ENCODE measurements at regions not wholly inside any gene's neighbourhood (a gene's known extent, or its start where the extent isn't known, plus 50 kb on each side); places are given as distances from the start of the nearest gene placed in this dataset.

DNA sequence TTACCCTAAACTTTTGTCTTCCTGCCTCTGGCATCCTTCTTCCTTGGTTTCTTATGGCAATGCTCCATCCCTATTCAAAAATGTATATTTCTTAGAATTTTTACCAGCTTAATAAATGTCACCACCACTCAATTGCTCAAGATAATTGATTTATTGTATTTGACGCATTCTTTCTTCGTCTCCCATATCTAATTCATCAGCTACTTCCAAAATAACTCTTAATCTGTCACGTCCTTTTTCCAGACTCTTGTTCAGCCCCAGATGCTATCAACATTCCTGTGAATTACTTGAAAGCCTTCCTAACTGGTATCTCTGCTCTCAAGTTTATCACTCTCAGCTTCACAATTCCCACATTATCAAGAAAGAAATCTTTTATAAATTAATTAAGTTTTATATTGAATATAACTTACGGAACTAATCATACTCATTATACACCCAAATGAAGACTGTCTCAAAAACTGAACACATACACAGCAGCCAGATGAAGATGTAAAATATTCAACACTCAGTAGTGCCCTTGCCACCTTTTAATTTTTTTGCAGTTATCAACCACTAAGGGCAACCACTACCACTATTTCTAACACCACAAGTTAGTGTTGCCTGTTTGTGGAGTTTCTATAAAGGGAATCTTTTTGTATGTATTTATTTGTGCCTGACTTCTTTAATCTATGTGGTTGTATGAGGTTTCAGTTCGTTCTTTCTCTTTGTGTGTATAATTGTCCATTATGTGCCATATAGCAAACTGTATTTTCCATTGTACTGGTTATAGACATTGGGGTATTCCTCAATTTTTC, 2295.4 kb downstream of the PCDH9 start:
- DNase-seq (ENCODE audit: low read depth): no peak

DNA sequence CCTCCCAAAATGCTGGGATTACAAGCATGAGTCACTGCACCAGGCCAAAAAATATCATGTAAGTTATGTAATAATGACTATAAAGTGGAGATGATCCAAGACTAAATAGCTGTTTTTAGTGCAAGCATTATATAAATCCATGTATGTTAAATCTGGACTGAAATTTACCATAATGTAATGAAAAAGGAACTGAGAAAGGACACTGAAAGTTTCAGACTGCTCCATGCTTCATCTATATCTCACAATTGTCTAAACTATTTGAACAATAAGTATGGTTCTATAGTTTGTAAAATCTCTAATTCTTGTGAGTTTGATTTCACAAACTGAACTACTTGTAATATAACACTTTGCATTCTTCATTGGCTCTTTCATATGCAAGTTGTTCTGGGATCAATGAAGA, 2299.5 kb downstream of the PCDH9 start:
- no peak for DNase-seq (ENCODE audit: low read depth)

- peak; percentile 1 for DNase-seq (ENCODE audit: low read depth)
Measured at GRCh38 chr13:64928696-64929499, 2301.2 kb downstream of the PCDH9 start.

DNA sequence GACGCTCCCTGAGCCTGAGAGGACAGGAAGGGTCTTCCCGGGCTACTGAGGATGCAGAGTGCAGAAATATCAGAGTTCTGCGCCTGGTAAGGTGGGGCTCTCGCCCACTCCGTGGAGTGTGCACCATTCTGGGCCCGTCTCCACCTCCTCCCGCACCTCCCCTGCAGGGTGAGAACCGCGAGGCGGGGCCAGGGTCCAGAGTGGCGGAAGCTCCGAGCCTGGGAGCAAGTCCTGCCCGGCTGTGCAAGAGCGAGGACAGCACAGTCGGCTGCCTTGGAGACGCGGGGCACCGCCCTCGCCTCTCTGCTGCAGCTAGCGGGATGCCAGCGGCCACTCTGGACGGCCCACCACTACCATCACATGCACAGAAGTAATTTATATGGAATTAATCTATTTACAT, 2304.4 kb downstream of the PCDH9 start:
- no peak for DNase-seq (ENCODE audit: low read depth)

GRCh38 chr13:64925284-64925683, 2304.9 kb downstream of the PCDH9 start:
- DNase-seq (ENCODE audit: low read depth): peak; percentile 9

GRCh38 chr13:64924401-64924800, 2305.7 kb downstream of the PCDH9 start:
- DNase-seq (ENCODE audit: low read depth): no peak

- DNase-seq (ENCODE audit: low read depth): no peak
Measured at GRCh38 chr13:64917566-64917965, 2312.6 kb downstream of the PCDH9 start.

- DNase-seq (ENCODE audit: low read depth): no peak
Measured at GRCh38 chr13:64912141-64912540, 2318.0 kb downstream of the PCDH9 start.

- DNase-seq (ENCODE audit: low read depth): no peak
Measured at GRCh38 chr13:64910096-64910495, 2320.0 kb downstream of the PCDH9 start.

GRCh38 chr13:64909184-64909583, 2321.0 kb downstream of the PCDH9 start:
- no peak for DNase-seq (ENCODE audit: low read depth)

- no peak for DNase-seq (ENCODE audit: low read depth)
Measured at GRCh38 chr13:64900039-64900438, 2330.1 kb downstream of the PCDH9 start.

- DNase-seq (ENCODE audit: low read depth): no peak
Measured at GRCh38 chr13:64884976-64885375, 2345.2 kb downstream of the PCDH9 start.

DNA sequence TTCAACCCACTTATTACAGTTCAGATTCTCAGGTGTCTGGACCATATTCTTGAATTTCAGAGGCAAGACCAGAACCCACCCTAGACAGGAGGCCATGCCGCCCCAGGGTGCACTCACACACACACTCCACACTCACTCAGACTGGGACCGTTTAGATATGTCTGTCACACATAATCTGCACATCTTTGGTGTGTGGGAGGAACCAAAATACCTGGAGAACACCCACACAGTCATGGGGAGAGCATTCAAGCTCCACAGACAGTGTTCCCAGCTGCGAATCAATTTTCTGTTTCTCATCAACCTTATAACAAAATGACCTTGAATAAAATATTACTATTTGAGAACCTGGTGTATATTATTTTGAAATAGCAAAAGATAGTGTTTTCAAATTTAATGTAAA, 2353.0 kb downstream of the PCDH9 start:
- no peak for DNase-seq (ENCODE audit: low read depth)

DNA sequence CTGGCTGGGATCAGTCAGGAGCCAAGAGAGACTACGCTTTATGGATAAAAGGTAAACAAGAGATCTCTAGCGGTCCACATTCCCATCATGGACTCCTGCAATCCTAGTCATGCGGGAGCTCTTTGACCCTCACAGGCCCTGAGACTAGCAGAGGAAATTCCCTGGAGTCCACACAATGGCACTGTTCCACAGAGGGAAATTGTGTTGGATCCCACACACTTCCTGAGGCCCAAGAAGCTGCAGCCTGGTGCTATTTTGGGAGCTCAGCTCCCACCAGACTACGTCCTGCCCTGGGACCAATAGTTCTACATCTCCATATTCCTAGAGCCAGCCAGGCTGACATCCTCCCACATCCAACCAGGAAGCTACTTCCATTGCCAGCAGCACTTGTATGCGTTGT, 2358.4 kb downstream of the PCDH9 start:
- no peak for DNase-seq (ENCODE audit: low read depth)

DNA sequence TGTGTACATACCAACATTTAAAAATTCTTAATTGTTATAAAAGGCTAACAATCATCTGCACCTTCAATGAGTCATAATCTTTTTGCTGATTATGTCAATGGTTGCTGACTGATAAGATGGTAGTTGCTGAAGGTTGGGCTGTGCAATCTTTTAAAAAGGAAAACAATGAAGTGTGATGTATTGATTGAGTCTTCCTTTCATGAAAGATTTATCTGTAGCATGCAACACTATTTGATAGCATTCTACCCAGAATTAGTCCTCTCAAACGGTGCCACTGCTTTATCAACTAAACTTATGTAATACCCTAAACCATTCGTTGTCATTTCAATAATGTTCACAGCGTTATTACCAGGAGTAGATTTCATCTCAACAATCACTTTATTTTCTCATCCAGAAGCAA, 2360.6 kb downstream of the PCDH9 start:
- DNase-seq (ENCODE audit: low read depth): no peak

- no peak for DNase-seq (ENCODE audit: low read depth)
Measured at GRCh38 chr13:64867856-64868255, 2362.3 kb downstream of the PCDH9 start.

DNA sequence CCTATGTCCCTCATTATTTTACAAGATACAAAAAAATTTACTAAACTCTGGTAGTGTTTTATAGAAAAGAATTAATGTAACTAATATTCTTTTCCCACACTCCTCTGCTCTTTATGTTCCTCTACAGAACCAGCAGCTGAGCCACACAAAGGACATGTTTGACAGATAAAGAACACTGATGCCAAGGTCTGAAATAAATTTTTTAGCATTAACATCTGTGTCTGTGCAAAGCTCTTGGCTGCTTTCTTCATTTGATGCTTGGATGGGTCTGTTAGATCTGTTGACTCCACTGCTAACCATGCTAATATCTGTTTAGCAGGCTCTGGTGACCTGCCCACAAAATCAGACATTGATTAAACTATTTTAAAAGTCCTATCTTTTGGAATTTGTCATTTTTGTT, 2363.8 kb downstream of the PCDH9 start:
- no peak for DNase-seq (ENCODE audit: low read depth)

- DNase-seq (ENCODE audit: low read depth): peak; percentile 0
Measured at GRCh38 chr13:64855506-64855905, 2374.6 kb downstream of the PCDH9 start.

DNA sequence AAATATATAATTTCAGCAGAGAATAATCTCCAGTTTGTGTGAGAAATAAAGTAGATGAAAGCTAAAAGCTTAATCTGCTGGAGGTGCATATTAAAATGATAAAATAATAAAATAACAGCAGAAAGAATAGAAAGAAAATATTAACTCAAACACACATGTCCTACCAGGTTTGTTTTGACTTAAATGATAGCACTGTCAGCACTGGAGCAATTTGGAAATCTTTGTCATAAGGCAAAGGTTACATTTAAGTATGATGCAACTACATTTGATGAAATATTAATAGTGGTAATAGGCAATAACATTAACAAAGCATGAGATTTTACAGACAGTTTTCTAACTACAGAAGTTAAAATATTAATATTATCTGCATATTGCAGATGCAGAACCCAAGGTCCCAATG, 2380.1 kb downstream of the PCDH9 start:
- no peak for DNase-seq (ENCODE audit: low read depth)

- no peak for DNase-seq (ENCODE audit: low read depth)
Measured at GRCh38 chr13:64849196-64849595, 2380.9 kb downstream of the PCDH9 start.

- no peak for DNase-seq (ENCODE audit: low read depth)
Measured at GRCh38 chr13:64847767-64848166, 2382.4 kb downstream of the PCDH9 start.

- no peak for DNase-seq (ENCODE audit: low read depth)
Measured at GRCh38 chr13:64845110-64845509, 2385.0 kb downstream of the PCDH9 start.

DNA sequence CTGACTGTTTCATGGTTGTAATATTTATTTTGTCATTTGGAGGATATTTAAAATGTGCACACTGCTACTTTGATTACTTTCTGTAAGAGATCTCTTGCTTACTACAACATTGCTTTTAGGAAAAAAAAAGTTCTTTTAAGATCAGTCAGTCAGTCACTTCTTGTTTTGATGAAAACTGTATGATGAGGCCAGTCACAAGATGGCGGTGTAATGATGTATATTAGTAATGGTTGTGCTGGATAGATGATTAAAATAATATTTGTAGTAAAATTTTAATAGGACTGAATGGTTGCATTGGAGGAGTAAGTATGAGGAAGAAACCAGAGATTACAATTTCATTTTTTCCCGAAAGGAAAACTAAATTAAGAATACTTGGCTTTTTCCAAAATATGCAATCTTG, 2411.1 kb downstream of the PCDH9 start:
- DNase-seq (ENCODE audit: low read depth): no peak
